IMR-90 (cell line): ENCODE measurements at regions not wholly inside any gene's neighbourhood (a gene's known extent, or its start where the extent isn't known, plus 50 kb on each side); places are given as distances from the start of the nearest gene placed in this dataset.

ENCODE experiments used
- ATAC-seq: fragments of 200-7000 bp; cut with Tn5 transposase; 2 replicates; pipeline ENCODE4 v1.9.1; 2020; ENCODE audit warnings: low read depth, mild to moderate bottlenecking, moderate library complexity
- BruUV-seq: library from RNA; stranded (reverse); fragments of 400-500 nt; replicated peaks from 2 replicates; lab custom pipeline; 2021; lab: Mats Ljungman, UMichigan
- CTCF ChIA-PET: fragments of 300-600 bp; formaldehyde crosslinking; extraction: SDS; loops from one replicate; lab custom pipeline; 2021; ENCODE audit warnings: antibody characterized with exemption; lab: Yijun Ruan, JAX
- POLR2A ChIA-PET: fragments of 300-600 bp; sonication (Branson Sonifier 250); formaldehyde crosslinking; loops from one replicate; lab custom pipeline; 2022; ENCODE audit warnings: antibody characterized with exemption; ENCODE audit not compliant: unreplicated experiment; lab: Charles Lee
- DNase-seq: peaks from one replicate; pipeline ENCODE4 v3.0.0; 2013
- H2AFZ ChIP-seq: replicated peaks from 2 replicates; pipeline ENCODE3; 2013; ENCODE audit warnings: low read length, mild to moderate bottlenecking; ENCODE audit not compliant: poor library complexity
- H2AK5ac ChIP-seq: 2 replicates; pipeline ENCODE4 v1.6.1; 2013; ENCODE audit warnings: low read depth, low read length, inconsistent platforms
- H2AK9ac ChIP-seq: replicated peaks from 2 replicates; pipeline ENCODE3; 2013; ENCODE audit warnings: mild to moderate bottlenecking, low read depth, low read length, moderate library complexity; ENCODE audit not compliant: poor library complexity
- H2BK120ac ChIP-seq: 2 replicates; pipeline ENCODE4 v1.6.1; 2013; ENCODE audit warnings: low read depth, low read length, inconsistent platforms
- H2BK15ac ChIP-seq: 3 replicates; pipeline ENCODE4 v1.6.1; 2013; ENCODE audit warnings: low read depth, low read length, inconsistent platforms
- H2BK20ac ChIP-seq: 2 replicates; pipeline ENCODE4 v1.6.1; 2013; ENCODE audit warnings: low read depth, mild to moderate bottlenecking, inconsistent platforms, low read length, moderate library complexity
- H2BK5ac ChIP-seq: 2 replicates; pipeline ENCODE4 v1.6.1; 2013; ENCODE audit warnings: mild to moderate bottlenecking, low read depth, low read length, inconsistent platforms; ENCODE audit not compliant: poor library complexity, severe bottlenecking
- H3K14ac ChIP-seq: replicated peaks from 2 replicates; pipeline ENCODE4 v1.6.1; 2013; ENCODE audit warnings: low read depth, low read length, inconsistent platforms
- H3K18ac ChIP-seq: 2 replicates; pipeline ENCODE4 v1.6.1; 2013; ENCODE audit warnings: low read depth, low read length, control low read depth
- H3K23ac ChIP-seq: 2 replicates; pipeline ENCODE4 v1.6.1; 2013; ENCODE audit warnings: low read depth, low read length, inconsistent platforms
- H3K27ac ChIP-seq: 2 replicates; pipeline ENCODE4 v1.5.1; 2013; ENCODE audit warnings: mild to moderate bottlenecking, control low read depth, low read length; ENCODE audit not compliant: insufficient read depth
- H3K27me3 ChIP-seq: 2 replicates; pipeline ENCODE4 v1.6.1; 2013; ENCODE audit warnings: low read length; ENCODE audit not compliant: control insufficient read depth, insufficient read depth
- H3K36me3 ChIP-seq: 2 replicates; pipeline ENCODE4 v1.6.1; 2013; ENCODE audit warnings: low read length, mixed read lengths; ENCODE audit not compliant: control insufficient read depth, insufficient read depth
- H3K4ac ChIP-seq: 2 replicates; pipeline ENCODE4 v1.6.1; 2013; ENCODE audit warnings: low read depth, low read length, inconsistent platforms
- H3K4me1 ChIP-seq: 2 replicates; pipeline ENCODE4 v1.6.1; 2013; ENCODE audit warnings: low read length, mixed read lengths; ENCODE audit not compliant: control insufficient read depth, insufficient read depth
- H3K4me2 ChIP-seq: 2 replicates; pipeline ENCODE4 v1.6.1; 2013; ENCODE audit warnings: low read depth, mild to moderate bottlenecking, control low read depth, low read length, moderate library complexity
- H3K4me3 ChIP-seq: 2 replicates; pipeline ENCODE4 v1.5.1; 2013; ENCODE audit warnings: low read depth, mild to moderate bottlenecking, control low read depth, low read length, moderate library complexity; ENCODE audit not compliant: insufficient read depth
- H3K56ac ChIP-seq: 2 replicates; pipeline ENCODE4 v1.6.1; 2013; ENCODE audit warnings: low read length, inconsistent platforms; ENCODE audit not compliant: insufficient read depth; ENCODE audit errors: extremely low read depth
- H3K79me1 ChIP-seq, 2 experiments: 2 replicates each; pipeline ENCODE4 v1.6.1; 2013; ENCODE audit warnings: low read length in 2 of 2, inconsistent platforms in 1 of 2, low read depth in 1 of 2
- H3K9ac ChIP-seq: 2 replicates; pipeline ENCODE4 v1.6.1; 2013; ENCODE audit warnings: low read depth, low read length, control low read depth
- H3K9me1 ChIP-seq: 2 replicates; pipeline ENCODE4 v1.6.1; 2013; ENCODE audit warnings: low read length, inconsistent platforms; ENCODE audit not compliant: insufficient read depth
- H3K9me3 ChIP-seq: 2 replicates; pipeline ENCODE4 v1.6.1; 2013; ENCODE audit warnings: low read length; ENCODE audit not compliant: control insufficient read depth, insufficient read depth
- H4K20me1 ChIP-seq: 2 replicates; pipeline ENCODE4 v1.6.1; 2013; ENCODE audit warnings: low read length, inconsistent platforms; ENCODE audit not compliant: insufficient read depth
- H4K5ac ChIP-seq: 2 replicates; pipeline ENCODE4 v1.6.1; 2013; ENCODE audit warnings: mild to moderate bottlenecking, low read depth, low read length, control low read depth
- H4K8ac ChIP-seq, 2 experiments: 2 replicates each; pipeline ENCODE4 v1.6.1; 2013; ENCODE audit warnings: low read depth in 2 of 2, low read length in 2 of 2, control low read depth in 1 of 2, inconsistent platforms in 1 of 2
- H4K91ac ChIP-seq: 2 replicates; pipeline ENCODE4 v1.6.1; 2013; ENCODE audit warnings: low read depth, low read length, inconsistent platforms; ENCODE audit not compliant: insufficient read depth
- BHLHE40 ChIP-seq: fragments of 150-350 bp; IDR thresholded peaks from 2 replicates; pipeline ENCODE4 v1.6.1; 2016; ENCODE audit warnings: mild to moderate bottlenecking, low read depth, low read length
- CEBPB ChIP-seq: IDR thresholded peaks from 2 replicates; pipeline ENCODE4 v1.6.1; 2012; ENCODE audit warnings: low read depth, low read length, improper control_type of control experiment
- CHD1 ChIP-seq: IDR thresholded peaks from 2 replicates; pipeline ENCODE4 v1.6.1; 2012; ENCODE audit warnings: low read depth, low read length, improper control_type of control experiment
- CTCF ChIP-seq: conservative IDR thresholded peaks from 2 replicates; pipeline ENCODE4 v1.5.1; 2012; ENCODE audit warnings: mild to moderate bottlenecking, low read depth, low read length, improper control_type of control experiment
- ELK1 ChIP-seq: fragments of 150-350 bp; IDR thresholded peaks from 2 replicates; pipeline ENCODE4 v1.6.1; 2016; ENCODE audit warnings: low read depth, mild to moderate bottlenecking, low read length, moderate library complexity, borderline replicate concordance
- FOS ChIP-seq: fragments of 150-350 bp; IDR thresholded peaks from 2 replicates; pipeline ENCODE4 v1.6.1; 2016; ENCODE audit warnings: low read depth, low read length
- MAFK ChIP-seq: IDR thresholded peaks from 2 replicates; pipeline ENCODE4 v1.6.1; 2012; ENCODE audit warnings: low read depth, low read length, improper control_type of control experiment
- MAZ ChIP-seq: IDR thresholded peaks from 2 replicates; pipeline ENCODE4 v1.6.1; 2012; ENCODE audit warnings: low read depth, mild to moderate bottlenecking, low read length, improper control_type of control experiment, moderate library complexity, borderline replicate concordance
- MXI1 ChIP-seq: IDR thresholded peaks from 2 replicates; pipeline ENCODE4 v1.6.1; 2012; ENCODE audit warnings: low read depth, mild to moderate bottlenecking, low read length, moderate library complexity, borderline replicate concordance
- NFE2L2 ChIP-seq: fragments of 150-350 bp; IDR thresholded peaks from 2 replicates; pipeline ENCODE4 v1.6.1; 2016; ENCODE audit warnings: low read depth, mild to moderate bottlenecking, low read length
- POLR2A ChIP-seq: IDR thresholded peaks from 2 replicates; pipeline ENCODE4 v1.6.1; 2012; ENCODE audit warnings: mild to moderate bottlenecking, low read depth, low read length
- RAD21 ChIP-seq: IDR thresholded peaks from 2 replicates; pipeline ENCODE4 v1.6.1; 2012; ENCODE audit warnings: low read length, improper control_type of control experiment
- RCOR1 ChIP-seq: IDR thresholded peaks from 2 replicates; pipeline ENCODE4 v1.6.1; 2012; ENCODE audit warnings: mild to moderate bottlenecking, low read length, improper control_type of control experiment; ENCODE audit not compliant: insufficient replicate concordance
- dilution Hi-C: fragments of 300-500 bp; cut with HindIII; formaldehyde crosslinking; loops from one replicate; pipeline ENCODE4 v1.14.3; 2018; ENCODE audit warnings: low sequenced_read_pairs; ENCODE audit not compliant: unreplicated experiment
- in situ Hi-C: fragments of 300-500 bp; cut with MboI; formaldehyde crosslinking; loops from 3 replicates; pipeline ENCODE4 v1.14.3; 2019; ENCODE audit warnings: low sequenced_read_pairs, inconsistent platforms, mixed read lengths
- intact Hi-C: fragments of 100-400 bp; cut with micrococcal nuclease; formaldehyde crosslinking; loops from 2 replicates; pipeline ENCODE4 v1.10.0; 2022

- dilution Hi-C loops (no loop called here), in situ Hi-C loops (no loop called here), intact Hi-C loops (no loop called here)
- Histone ChIP-seq H2AFZ (no peak overlapping the region), H3K14ac (peak overlapping the region; percentile 81; the same call in 1 of the 2 replicates), H4K8ac (no peak overlapping the region), H3K18ac (no peak overlapping the region), H3K4ac (no peak overlapping the region), H3K56ac (no peak overlapping the region), H3K4me2 (no peak overlapping the region), H4K5ac (no peak overlapping the region), H3K79me1 (no peaks in the 10 kb centered on the region), H4K91ac (no peak overlapping the region), H3K9ac (no peak overlapping the region), H2AK9ac (no peak overlapping the region), H2AK5ac (0 out of 2 replicates have a peak overlapping the region, but pooled peaks have one; percentile 10), H3K27me3 (no peaks in the 10 kb centered on the region), H3K4me1 (peaks cover 15% of the 10 kb centered on the region), H2BK5ac (no peak overlapping the region), H3K27ac (no peak overlapping the region), H2BK20ac (0 out of 2 replicates have a peak overlapping the region, but pooled peaks have one; percentile 49), H4K20me1 (no peaks in the 10 kb centered on the region), H2BK15ac (peak overlapping the region; percentile 15; the same call in 1 of the 3 replicates), H3K9me3 (no peaks in the 10 kb centered on the region), H3K9me1 (0 out of 2 replicates have a peak, but pooled peaks cover 4% of the 10 kb centered on the region), H2BK120ac (peak overlapping the region; percentile 40; the same call in 1 of the 2 replicates), H3K4me3 (no peak overlapping the region), H3K36me3 (no peaks in the 10 kb centered on the region), H3K23ac (no peak overlapping the region)
- TF ChIP-seq MXI1 = no peak
- no peak for TF ChIP-seq MAZ
- no peak for TF ChIP-seq CEBPB
- TF ChIP-seq CHD1 = no peak
- no peak for TF ChIP-seq POLR2A
- TF ChIP-seq FOS = no peak
- TF ChIP-seq CTCF = no peak
- no peak for TF ChIP-seq MAFK
- no peak for TF ChIP-seq RAD21
- no peak for TF ChIP-seq RCOR1
- TF ChIP-seq NFE2L2 = no peak
- no peak for TF ChIP-seq ELK1
- TF ChIP-seq BHLHE40 = no peak
- no TSS peak for BruUV-seq
- ChIA-PET CTCF (no interaction called here), POLR2A (no interaction called here)
- DNase-seq (no peak), ATAC-seq (no peak)
These were observed 246.7 kb downstream of the ALDH8A1 start for GRCh38 chr6:134703206-134703605.
